ENCODE measurements at regions not wholly inside any gene's neighbourhood (a gene's known extent, or its start where the extent isn't known, plus 50 kb on each side); places are given as distances from the start of the nearest gene placed in this dataset.
"Not testable (repeated sequence)": the region's sequence is repeated elsewhere in the genome, so short reads cannot be mapped to it uniquely, and the experiment has no call there.

DNA sequence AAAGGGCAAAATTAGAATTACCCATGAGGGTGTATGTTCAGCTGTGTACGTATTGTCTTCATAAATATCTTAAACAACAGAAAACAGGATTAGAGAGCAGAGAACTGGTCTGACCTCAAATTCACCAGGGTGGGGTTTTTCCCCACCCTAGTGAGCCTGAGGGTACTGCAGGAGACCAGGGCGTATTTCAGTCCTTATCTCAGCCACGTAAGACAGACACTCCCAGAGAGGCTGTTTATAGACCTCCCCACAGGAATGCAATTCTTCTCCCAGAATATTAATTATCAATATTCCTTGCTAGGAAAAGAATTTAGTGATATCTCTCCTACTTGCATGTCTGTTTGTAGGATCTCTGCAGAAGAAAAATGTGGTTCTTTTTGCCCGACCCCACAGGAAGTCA lies 128.8 kb downstream of the PCDH10 start:
- DNase-seq; H3K9me3 ChIP-seq (ENCODE audit: control insufficient read depth in 2 of 2, low read length in 2 of 2); H3K4me1 ChIP-seq (ENCODE audit: control insufficient read depth, insufficient read depth, low read length, poor library complexity, severe bottlenecking); H3K4me1 Mint-ChIP-seq; H3K27ac ChIP-seq (ENCODE audit: insufficient read depth, low read length, poor library complexity, severe bottlenecking); H3K27ac Mint-ChIP-seq; H3K4me3 Mint-ChIP-seq; ATAC-seq (ENCODE audit: low read depth in 2 of 2); H3K4me3 ChIP-seq (ENCODE audit: low read depth, low read length); H3K36me3 ChIP-seq (ENCODE audit: control insufficient read depth, insufficient read depth, low read length); H3K27me3 Mint-ChIP-seq; H3K36me3 Mint-ChIP-seq; H3K27me3 ChIP-seq (ENCODE audit: control insufficient read depth, insufficient read depth, low read length): not testable (repeated sequence)
- peaks cover 0 to 14% (median 3%) of the 10 kb centered on the region in 7 donors for H3K9me3 Mint-ChIP-seq

- Histone ChIP-seq H3K36me3 (ENCODE audit: control insufficient read depth, insufficient read depth, low read length) (no peaks in the 10 kb centered on the region), H3K4me3 (ENCODE audit: low read depth, low read length) (no peak overlapping the region), H3K4me1 (ENCODE audit: control insufficient read depth, insufficient read depth, low read length, poor library complexity, severe bottlenecking) (no peaks in the 10 kb centered on the region), H3K27ac (ENCODE audit: insufficient read depth, low read length, poor library complexity, severe bottlenecking) (no peak overlapping the region), H3K9me3 (ENCODE audit: control insufficient read depth in 2 of 2, low read length in 2 of 2) (peaks cover 0 to 4% of the 10 kb centered on the region in 2 experiments), H3K27me3 (ENCODE audit: control insufficient read depth, insufficient read depth, low read length) (no peaks in the 10 kb centered on the region)
- Mint-ChIP-seq H3K9me3 (peaks cover 0 to 18% (median 3%) of the 10 kb centered on the region in 7 donors), H3K27me3 (no peaks in the 10 kb centered on the region), H3K36me3 (no peaks in the 10 kb centered on the region), H3K4me1 (no peaks in the 10 kb centered on the region), H3K27ac (no peak overlapping the region), H3K4me3 (no peak overlapping the region)
- ATAC-seq (ENCODE audit: low read depth in 2 of 2): no peak
- no peak for DNase-seq
Measured at GRCh38 chr4:133275246-133275645, 126.2 kb downstream of the PCDH10 start.

DNA sequence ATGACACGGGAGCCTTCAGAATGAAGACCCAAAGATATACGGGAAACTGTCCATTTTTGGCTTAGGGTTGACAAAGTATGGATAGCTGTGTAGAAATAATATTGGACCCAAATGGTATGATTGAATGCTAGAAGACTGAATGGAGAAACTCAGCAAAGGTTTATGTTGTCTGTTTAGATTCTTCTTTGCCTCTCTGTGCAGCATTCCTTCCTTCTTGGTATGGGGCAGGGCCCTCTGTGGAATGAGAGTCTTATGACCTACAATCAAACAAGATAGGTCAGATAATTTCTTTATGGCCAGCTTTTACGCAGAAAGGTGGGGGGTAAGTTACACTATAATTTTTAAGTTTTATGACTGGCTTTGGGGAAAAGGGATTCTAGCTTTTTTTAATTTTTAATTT lies 124.3 kb downstream of the PCDH10 start:
- Mint-ChIP-seq H3K4me1 (no peaks in the 10 kb centered on the region), H3K4me3 (no peak overlapping the region), H3K27me3 (no peaks in the 10 kb centered on the region), H3K27ac (no peak overlapping the region), H3K9me3 (peaks cover 0 to 20% (median 6%) of the 10 kb centered on the region in 7 donors), H3K36me3 (no peaks in the 10 kb centered on the region)
- Histone ChIP-seq H3K27me3 (ENCODE audit: control insufficient read depth, insufficient read depth, low read length) (no peaks in the 10 kb centered on the region), H3K4me3 (ENCODE audit: low read depth, low read length) (no peak overlapping the region), H3K9me3 (ENCODE audit: control insufficient read depth in 2 of 2, low read length in 2 of 2) (peaks cover 0 to 2% of the 10 kb centered on the region in 2 experiments), H3K36me3 (ENCODE audit: control insufficient read depth, insufficient read depth, low read length) (no peaks in the 10 kb centered on the region), H3K4me1 (ENCODE audit: control insufficient read depth, insufficient read depth, low read length, poor library complexity, severe bottlenecking) (no peaks in the 10 kb centered on the region), H3K27ac (ENCODE audit: insufficient read depth, low read length, poor library complexity, severe bottlenecking) (no peak overlapping the region)
- ATAC-seq (ENCODE audit: low read depth in 2 of 2) (no peak), DNase-seq (no peak)

DNA sequence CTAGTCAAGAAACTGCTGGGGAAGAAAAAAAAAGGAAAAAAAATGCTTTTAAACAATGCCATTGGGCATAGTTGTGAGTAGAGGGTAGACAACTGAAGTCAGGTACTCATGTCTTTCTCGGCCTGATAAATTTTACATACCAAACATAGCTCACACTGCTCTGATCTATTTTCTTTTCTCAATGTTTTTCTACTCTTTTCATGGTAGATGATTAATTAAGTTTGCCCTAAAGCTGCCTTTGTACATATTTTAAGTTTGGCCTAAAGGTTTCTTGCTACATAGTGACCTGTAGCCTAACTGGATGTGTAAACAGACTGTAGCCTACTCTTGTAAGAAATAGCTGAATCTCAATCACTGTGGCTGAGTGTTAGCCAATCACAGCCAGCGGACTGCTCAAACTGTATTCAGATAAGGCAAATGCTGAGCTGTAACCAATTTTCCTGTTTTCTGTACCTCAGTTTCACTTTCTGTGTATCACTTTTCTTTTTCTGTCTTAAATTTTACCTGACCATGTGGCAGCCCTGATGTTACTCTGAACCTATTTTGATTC lies 121.0 kb downstream of the PCDH10 start:
- H3K27me3 Mint-ChIP-seq: no peaks in the 10 kb centered on the region
- DNase-seq: no peak
- Histone ChIP-seq H3K4me1 (ENCODE audit: control insufficient read depth, insufficient read depth, low read length, poor library complexity, severe bottlenecking) (no peaks in the 10 kb centered on the region), H3K36me3 (ENCODE audit: control insufficient read depth, insufficient read depth, low read length) (no peaks in the 10 kb centered on the region), H3K27ac (ENCODE audit: insufficient read depth, low read length, poor library complexity, severe bottlenecking) (no peak overlapping the region), H3K4me3 (ENCODE audit: low read depth, low read length) (no peak overlapping the region), H3K9me3 (ENCODE audit: control insufficient read depth in 2 of 2, low read length in 2 of 2) (no peaks in the 10 kb centered on the region), H3K27me3 (ENCODE audit: control insufficient read depth, insufficient read depth, low read length) (no peaks in the 10 kb centered on the region)
- ATAC-seq (ENCODE audit: low read depth in 2 of 2): no peak
- no peak overlapping the region for H3K27ac Mint-ChIP-seq
- H3K9me3 Mint-ChIP-seq: peaks cover 0 to 14% (median under 1%) of the 10 kb centered on the region in 7 donors
- H3K4me3 Mint-ChIP-seq: no peak overlapping the region
- H3K4me1 Mint-ChIP-seq: no peaks in the 10 kb centered on the region
- H3K36me3 Mint-ChIP-seq: no peaks in the 10 kb centered on the region

- Histone ChIP-seq H3K27ac (ENCODE audit: insufficient read depth, low read length, poor library complexity, severe bottlenecking) (no peak overlapping the region), H3K4me1 (ENCODE audit: control insufficient read depth, insufficient read depth, low read length, poor library complexity, severe bottlenecking) (no peaks in the 10 kb centered on the region), H3K36me3 (ENCODE audit: control insufficient read depth, insufficient read depth, low read length) (no peaks in the 10 kb centered on the region), H3K4me3 (ENCODE audit: low read depth, low read length) (no peak overlapping the region), H3K9me3 (ENCODE audit: control insufficient read depth in 2 of 2, low read length in 2 of 2) (no peaks in the 10 kb centered on the region), H3K27me3 (ENCODE audit: control insufficient read depth, insufficient read depth, low read length) (no peaks in the 10 kb centered on the region)
- H3K4me1 Mint-ChIP-seq: no peaks in the 10 kb centered on the region
- no peak overlapping the region for H3K27ac Mint-ChIP-seq
- no peaks in the 10 kb centered on the region for H3K27me3 Mint-ChIP-seq
- no peak overlapping the region for H3K4me3 Mint-ChIP-seq
- peaks cover 0 to 10% (median 0%) of the 10 kb centered on the region in 7 donors for H3K9me3 Mint-ChIP-seq
- DNase-seq (no peak), ATAC-seq (ENCODE audit: low read depth in 2 of 2) (no peak)
- no peaks in the 10 kb centered on the region for H3K36me3 Mint-ChIP-seq
Measured at GRCh38 chr4:133268205-133268604, 119.1 kb downstream of the PCDH10 start.

DNA sequence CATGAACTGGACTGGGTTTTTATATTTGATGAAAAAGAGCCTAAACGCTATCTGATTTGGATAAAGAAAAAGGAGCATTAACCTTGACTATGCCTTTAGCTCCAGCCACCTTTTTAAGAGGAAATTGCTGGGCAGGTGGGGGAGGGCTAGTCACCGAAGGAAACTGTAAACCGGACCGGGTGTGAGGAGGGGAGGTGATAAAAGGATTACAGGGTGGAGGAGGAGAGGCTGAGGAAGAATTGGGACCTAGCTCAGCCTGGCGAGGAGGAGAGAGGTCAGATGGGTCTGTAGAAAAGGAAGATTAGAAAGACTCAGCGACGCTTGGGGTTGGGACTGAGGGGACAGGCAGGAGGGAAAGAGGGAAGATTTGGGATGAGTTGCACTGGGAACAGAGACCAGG lies 118.4 kb downstream of the PCDH10 start:
- H3K36me3 Mint-ChIP-seq; H3K27ac ChIP-seq (ENCODE audit: insufficient read depth, low read length, poor library complexity, severe bottlenecking); H3K4me1 Mint-ChIP-seq; DNase-seq; H3K4me3 ChIP-seq (ENCODE audit: low read depth, low read length); H3K4me3 Mint-ChIP-seq; H3K27me3 Mint-ChIP-seq; ATAC-seq (ENCODE audit: low read depth in 2 of 2); H3K27ac Mint-ChIP-seq; H3K4me1 ChIP-seq (ENCODE audit: control insufficient read depth, insufficient read depth, low read length, poor library complexity, severe bottlenecking); H3K36me3 ChIP-seq (ENCODE audit: control insufficient read depth, insufficient read depth, low read length); H3K9me3 ChIP-seq (ENCODE audit: control insufficient read depth in 2 of 2, low read length in 2 of 2); H3K27me3 ChIP-seq (ENCODE audit: control insufficient read depth, insufficient read depth, low read length): not testable (repeated sequence)
- H3K9me3 Mint-ChIP-seq: peaks cover 0 to 10% (median 0%) of the 10 kb centered on the region in 7 donors

- H3K4me3 ChIP-seq (ENCODE audit: low read depth, low read length); H3K4me1 ChIP-seq (ENCODE audit: control insufficient read depth, insufficient read depth, low read length, poor library complexity, severe bottlenecking); H3K9me3 ChIP-seq (ENCODE audit: control insufficient read depth in 2 of 2, low read length in 2 of 2); H3K27ac ChIP-seq (ENCODE audit: insufficient read depth, low read length, poor library complexity, severe bottlenecking); DNase-seq; ATAC-seq (ENCODE audit: low read depth in 2 of 2); H3K4me1 Mint-ChIP-seq; H3K36me3 Mint-ChIP-seq; H3K4me3 Mint-ChIP-seq; H3K27me3 ChIP-seq (ENCODE audit: control insufficient read depth, insufficient read depth, low read length); H3K27me3 Mint-ChIP-seq; H3K27ac Mint-ChIP-seq; H3K36me3 ChIP-seq (ENCODE audit: control insufficient read depth, insufficient read depth, low read length): not testable (repeated sequence)
- peaks cover 0 to 10% (median 0%) of the 10 kb centered on the region in 7 donors for H3K9me3 Mint-ChIP-seq
Measured at GRCh38 chr4:133266966-133267365, 117.9 kb downstream of the PCDH10 start.

GRCh38 chr4:133264251-133264650 lies 115.2 kb downstream of the PCDH10 start:
- not testable (repeated sequence) for H3K9me3 ChIP-seq (ENCODE audit: control insufficient read depth in 2 of 2, low read length in 2 of 2); H3K27ac Mint-ChIP-seq; H3K4me1 Mint-ChIP-seq; H3K27me3 Mint-ChIP-seq; H3K36me3 Mint-ChIP-seq; H3K4me3 ChIP-seq (ENCODE audit: low read depth, low read length); H3K9me3 Mint-ChIP-seq; H3K4me3 Mint-ChIP-seq; H3K27ac ChIP-seq (ENCODE audit: insufficient read depth, low read length, poor library complexity, severe bottlenecking); H3K27me3 ChIP-seq (ENCODE audit: control insufficient read depth, insufficient read depth, low read length); DNase-seq; ATAC-seq (ENCODE audit: low read depth in 2 of 2); H3K36me3 ChIP-seq (ENCODE audit: control insufficient read depth, insufficient read depth, low read length); H3K4me1 ChIP-seq (ENCODE audit: control insufficient read depth, insufficient read depth, low read length, poor library complexity, severe bottlenecking)

Measured in CD4-positive, CD25-positive, alpha-beta regulatory T cell (primary cell).